GM18861 (cell line): ENCODE measurements at regions not wholly inside any gene's neighbourhood (a gene's known extent, or its start where the extent isn't known, plus 50 kb on each side); places are given as distances from the start of the nearest gene placed in this dataset.

Source experiments
- ATAC-seq: cut with Tn5 transposase; IDR thresholded peaks from one replicate; pipeline ENCODE4 v1.9.1; 2021; ENCODE audit not compliant: unreplicated experiment

DNA sequence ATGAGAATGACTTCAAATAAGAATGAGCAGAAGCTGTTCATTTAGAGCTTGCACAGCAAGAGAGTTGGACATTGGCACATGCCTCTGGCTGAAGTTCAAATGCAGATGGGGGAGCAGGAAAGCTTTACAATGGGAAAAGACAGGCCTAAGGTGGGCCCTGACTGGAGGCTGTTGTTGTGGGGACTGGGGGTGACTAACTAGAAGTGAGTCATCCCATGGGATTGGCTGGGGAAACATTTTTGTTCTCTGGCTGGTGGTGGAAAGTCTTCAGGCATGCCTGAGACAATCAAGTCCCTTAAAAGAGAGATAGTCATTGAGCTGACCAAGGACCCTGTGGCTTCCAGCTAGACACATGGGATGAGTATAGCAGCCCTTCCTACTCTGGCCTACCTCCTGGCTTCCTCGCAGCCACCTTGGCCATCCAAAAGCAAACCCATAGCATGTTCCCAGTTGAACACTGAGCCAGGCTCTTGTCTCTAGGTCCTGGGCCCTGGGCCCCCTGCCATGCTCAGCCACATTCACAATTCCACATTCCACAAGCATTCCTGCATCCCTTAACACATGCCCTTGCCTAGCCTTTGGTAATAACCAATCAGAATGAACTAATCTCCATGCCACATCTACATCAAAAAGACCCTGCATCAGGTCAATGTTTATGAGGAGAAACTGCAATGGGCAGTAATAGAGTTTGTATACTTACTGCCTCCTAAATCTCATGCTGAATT, 873.4 kb downstream of the NLGN4Y start:
- ATAC-seq, result no peak

- ATAC-seq, result no peak
Observed at GRCh38 chrY:15402451-15402850, 878.1 kb downstream of the NLGN4Y start.

DNA sequence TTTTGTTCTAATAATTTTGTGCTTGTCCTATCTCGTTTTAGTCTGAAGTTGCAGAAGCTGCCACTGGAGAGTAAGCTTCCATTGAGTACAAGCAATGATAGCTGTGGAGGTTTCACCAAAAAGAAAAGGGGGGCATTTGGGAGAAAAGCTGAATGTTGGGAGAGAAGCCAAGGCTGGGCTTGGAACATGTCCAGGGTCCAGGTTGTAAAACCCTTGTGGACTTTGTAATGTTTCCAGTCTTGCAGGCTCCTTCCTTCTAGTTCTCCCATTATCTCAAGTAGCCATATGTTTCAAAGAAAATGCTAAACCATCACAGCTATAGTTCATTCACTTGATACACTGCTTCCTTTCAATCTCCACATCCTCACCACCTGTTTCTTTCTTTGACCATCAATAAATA, 880.2 kb downstream of the NLGN4Y start:
- no peak for ATAC-seq

GRCh38 chrY:15415165-15415564, 890.8 kb downstream of the NLGN4Y start:
- ATAC-seq, result no peak

GRCh38 chrY:15418613-15419012, 894.3 kb downstream of the NLGN4Y start:
- ATAC-seq, result no peak

GRCh38 chrY:15424665-15425132, 900.4 kb downstream of the NLGN4Y start:
- ATAC-seq, result no peak

DNA sequence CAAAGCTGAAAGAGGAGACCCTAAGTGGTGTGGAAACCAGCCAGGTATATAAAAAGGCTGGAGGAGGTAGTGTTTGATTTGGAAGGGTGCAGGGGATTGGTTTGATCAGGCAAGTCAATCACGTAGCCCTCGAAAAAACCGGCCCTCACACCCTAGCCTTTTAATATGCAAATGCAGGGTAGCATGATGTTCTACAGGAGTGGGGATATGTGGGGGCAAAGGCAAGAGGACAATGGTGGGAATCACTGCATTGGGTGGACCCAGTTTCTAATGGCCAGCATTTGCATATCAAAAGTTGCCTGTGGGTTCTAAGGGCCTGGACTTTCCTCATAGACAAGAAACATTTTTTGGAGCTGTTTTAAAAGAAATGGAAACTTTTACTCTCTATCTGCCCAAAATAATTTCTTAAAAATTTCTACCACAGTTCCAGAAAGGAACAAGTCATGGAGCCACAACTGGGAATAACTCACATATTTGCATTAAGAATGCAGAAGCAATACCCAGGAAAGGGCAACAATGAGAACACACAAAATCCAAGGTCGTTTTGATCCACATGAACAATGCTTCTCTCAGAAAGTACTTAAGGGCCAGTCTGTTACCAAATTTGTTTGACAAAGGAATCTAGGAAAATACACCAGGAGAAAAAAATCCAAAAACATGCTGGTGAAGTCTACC, 915.8 kb downstream of the NLGN4Y start:
- no peak for ATAC-seq

DNA sequence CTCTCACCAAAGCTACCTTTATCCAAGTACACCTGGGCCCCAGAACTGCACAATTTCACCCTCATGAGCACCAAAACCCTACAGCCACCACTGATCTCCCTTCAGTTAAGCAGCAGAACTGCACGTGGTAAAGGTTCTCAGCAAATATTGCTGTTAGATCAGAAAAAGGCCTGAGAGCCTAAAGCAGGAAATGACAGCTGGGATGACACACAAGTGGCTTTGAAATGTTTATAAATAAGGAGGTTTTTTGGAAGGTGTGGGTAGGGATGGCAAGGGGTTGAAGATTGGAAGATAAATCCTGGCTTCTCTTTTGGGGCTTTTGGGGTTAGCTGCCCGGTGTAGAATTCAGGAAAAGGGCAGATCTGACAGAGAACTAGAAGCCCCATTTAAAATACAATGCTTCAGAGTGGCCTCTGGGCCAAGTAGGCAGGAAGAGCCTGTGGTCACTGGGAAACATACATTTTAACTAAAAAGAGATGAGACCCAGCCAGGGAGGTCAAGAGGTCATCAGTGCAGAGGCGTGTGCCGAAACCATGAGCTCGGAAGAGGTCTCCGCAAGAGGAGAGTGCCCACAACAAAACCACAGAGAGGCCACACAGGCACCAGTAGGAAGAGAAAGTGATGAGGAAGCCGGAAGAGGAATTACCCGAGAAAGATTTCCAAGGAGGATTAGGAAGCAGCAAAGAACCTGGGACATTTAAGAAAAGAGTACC, 916.5 kb downstream of the NLGN4Y start:
- ATAC-seq, result no peak

GRCh38 chrY:15441878-15442277, 917.5 kb downstream of the NLGN4Y start:
- no peak for ATAC-seq

DNA sequence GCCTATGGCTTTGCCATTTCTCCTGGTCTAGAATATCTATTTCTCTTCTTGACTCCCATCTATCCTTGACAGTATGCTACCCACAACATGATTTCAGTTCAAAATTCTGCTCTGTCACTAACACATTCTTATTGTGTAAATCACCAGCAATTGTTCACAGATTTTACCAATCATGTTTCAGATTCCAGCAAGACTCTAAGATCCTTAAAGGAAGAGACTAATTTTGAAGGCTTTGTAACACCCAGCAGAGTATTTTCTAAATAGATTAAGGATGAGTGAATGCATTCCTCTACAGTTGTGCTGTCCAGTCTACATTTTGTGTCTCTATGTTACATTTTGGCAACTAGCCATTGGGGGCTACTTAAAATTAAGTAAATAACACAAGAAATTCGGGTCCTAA, 921.5 kb downstream of the NLGN4Y start:
- no peak for ATAC-seq

GRCh38 chrY:15446861-15447260, 922.5 kb downstream of the NLGN4Y start:
- no peak for ATAC-seq

DNA sequence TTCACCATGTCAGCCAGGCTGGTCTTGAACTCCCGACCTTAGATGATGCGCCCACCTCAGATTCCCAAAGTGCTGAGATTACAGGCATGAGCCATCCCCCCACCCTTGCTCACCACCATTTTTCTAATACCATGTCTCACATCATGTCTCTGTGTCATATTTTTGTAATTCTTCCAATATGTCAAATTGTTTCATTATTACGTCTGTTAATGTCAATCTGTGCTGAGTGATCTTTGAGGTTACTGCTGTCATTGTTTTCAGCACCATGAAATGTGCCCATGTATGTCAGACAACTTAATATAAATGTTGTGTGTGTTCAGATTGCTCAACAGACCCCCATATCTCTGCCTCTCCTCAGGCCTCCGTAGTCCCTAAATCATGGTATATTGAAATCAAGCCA, 923.6 kb downstream of the NLGN4Y start:
- no peak for ATAC-seq

DNA sequence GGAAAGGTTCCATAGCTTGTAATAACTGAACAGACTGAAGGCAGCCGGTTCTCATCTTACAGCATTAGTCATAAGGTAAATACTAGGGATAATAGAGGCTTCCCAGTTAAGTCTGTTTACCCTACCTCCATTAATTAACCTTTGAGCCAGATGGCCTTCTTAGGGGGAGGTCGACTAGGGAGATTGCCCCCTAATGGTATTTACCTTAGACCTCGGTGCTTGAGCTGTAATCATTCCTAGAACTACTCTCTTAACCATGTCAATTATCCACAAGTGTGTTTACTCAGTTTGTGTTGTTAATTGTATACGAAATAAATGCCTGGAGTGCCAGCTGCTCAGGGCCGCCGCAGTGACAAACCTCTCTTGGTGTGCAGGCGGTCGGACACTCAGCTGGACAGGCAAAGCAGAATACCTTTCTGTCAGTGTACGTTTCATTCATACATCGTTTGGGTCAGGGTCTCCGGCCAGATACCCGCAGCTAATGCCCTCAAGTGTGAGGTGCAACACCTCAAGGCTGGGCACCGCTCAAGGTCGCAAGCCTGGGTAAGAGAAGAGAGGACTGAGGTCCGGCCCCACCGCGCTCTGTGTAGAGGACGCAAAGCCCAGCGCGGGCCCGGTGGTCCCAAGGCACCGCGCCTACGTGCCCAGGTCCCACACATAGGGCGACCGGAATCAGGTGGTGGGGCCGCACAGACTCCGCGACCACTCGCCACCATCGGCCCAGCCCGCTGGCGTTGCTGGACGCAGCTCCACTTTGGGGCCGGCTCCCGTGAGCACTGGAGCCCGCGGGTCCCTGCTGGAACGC, 931.0 kb downstream of the NLGN4Y start:
- ATAC-seq, result no peak

DNA sequence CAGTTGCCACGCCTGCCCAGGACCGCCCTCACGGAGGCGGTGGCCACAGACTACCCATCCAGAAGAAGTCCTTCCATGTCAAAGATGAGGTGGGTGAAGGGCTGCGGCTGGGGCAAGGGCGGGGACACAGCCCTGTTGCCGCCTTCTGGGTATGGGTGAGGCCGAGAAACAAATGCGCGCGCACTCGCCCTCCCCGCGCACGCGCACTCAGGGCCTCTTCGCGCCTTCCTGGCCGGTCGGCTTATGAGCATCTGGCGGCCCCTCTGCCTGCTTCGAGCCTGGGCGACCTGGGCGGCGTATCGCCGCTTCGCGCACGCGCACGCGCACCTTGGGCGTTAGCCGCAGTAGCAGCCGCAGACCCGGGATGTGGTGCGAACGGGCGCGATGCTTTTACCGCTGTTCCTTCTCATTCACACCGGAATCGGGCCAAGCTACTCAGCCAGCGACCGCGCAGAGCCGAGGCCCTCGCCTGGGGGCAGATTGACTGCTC, 931.7 kb downstream of the NLGN4Y start:
- no peak for ATAC-seq

- no peak for ATAC-seq
Observed at GRCh38 chrY:15456491-15456890, 932.2 kb downstream of the NLGN4Y start.

DNA sequence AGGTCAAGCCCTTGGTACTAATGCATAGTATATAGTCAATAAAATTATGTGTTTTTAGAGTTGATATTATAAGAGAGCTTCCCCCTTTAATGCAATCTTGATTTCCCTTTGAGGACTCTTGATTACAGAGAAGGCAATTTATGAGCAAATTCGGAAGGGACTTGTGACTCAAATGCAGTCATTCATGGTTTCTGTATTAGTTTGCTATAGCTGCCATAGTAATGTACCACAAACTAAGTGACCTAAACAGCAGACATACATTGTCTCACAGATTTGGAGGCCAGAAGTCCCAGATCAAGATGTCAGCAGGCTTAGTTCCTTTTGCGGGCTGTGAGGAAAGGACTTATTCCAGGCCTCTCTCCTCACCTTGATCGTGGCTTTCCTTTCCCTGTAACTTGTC, 933.4 kb downstream of the NLGN4Y start:
- no peak for ATAC-seq

DNA sequence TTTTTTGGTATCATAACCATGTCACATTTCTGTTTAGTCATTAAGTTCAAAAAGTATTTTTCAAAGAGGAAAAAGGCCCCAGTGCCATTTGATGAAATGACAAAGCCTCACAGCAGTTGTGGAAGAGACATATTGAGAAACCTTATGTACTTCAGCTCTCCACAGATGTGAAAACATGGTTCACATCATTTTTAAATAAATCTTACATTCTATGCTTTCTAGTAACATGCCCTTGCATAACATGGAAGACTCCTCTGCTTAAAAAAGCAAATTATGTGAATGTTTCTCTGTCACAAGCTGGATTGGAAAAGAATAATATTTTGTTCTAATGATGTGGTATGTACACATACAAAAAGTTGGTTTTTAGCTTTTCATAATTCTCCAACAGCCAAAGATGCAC, 934.1 kb downstream of the NLGN4Y start:
- no peak for ATAC-seq

GRCh38 chrY:15465880-15466279, 941.6 kb downstream of the NLGN4Y start:
- ATAC-seq, result no peak

- ATAC-seq, result no peak
Observed at GRCh38 chrY:15466891-15467290, 942.6 kb downstream of the NLGN4Y start.

- ATAC-seq, result no peak
Observed at GRCh38 chrY:15468091-15468490, 943.8 kb downstream of the NLGN4Y start.

GRCh38 chrY:15471371-15471770, 947.0 kb downstream of the NLGN4Y start:
- no peak for ATAC-seq
